DOHH2 (cell line): ENCODE measurements at regions not wholly inside any gene's neighbourhood (a gene's known extent, or its start where the extent isn't known, plus 50 kb on each side); places are given as distances from the start of the nearest gene placed in this dataset.

Source experiments
- H3F3A ChIP-seq: fragments of 200-600 bp; sonication (generic), shearing (Covaris generic); 2 replicates; pipeline ENCODE4 v1.6.0; 2016; ENCODE audit warnings: antibody characterized with exemption, mild to moderate bottlenecking; ENCODE audit not compliant: control insufficient read depth, insufficient read depth
- H3K27ac ChIP-seq: fragments of 200-600 bp; sonication (generic); 2 replicates; pipeline ENCODE4 v1.5.1; 2014; ENCODE audit warnings: low read depth, mild to moderate bottlenecking, low read length, moderate library complexity
- H3K27me3 ChIP-seq: fragments of 200-600 bp; sonication (generic); 2 replicates; pipeline ENCODE4 v1.6.1; 2014; ENCODE audit warnings: mild to moderate bottlenecking, low read length, mixed read lengths; ENCODE audit not compliant: control insufficient read depth
- H3K36me3 ChIP-seq: fragments of 200-600 bp; sonication (generic); 2 replicates; pipeline ENCODE4 v1.6.1; 2014; ENCODE audit warnings: mild to moderate bottlenecking, low read length, moderate library complexity, mixed read lengths; ENCODE audit not compliant: control insufficient read depth
- H3K4me1 ChIP-seq: fragments of 200-600 bp; sonication (generic); 2 replicates; pipeline ENCODE4 v1.6.1; 2014; ENCODE audit warnings: mild to moderate bottlenecking, low read length, mixed read lengths; ENCODE audit not compliant: control insufficient read depth
- H3K4me2 ChIP-seq: fragments of 200-600 bp; sonication (generic); 2 replicates; pipeline ENCODE4 v1.6.0; 2014; ENCODE audit warnings: mild to moderate bottlenecking, low read length, moderate library complexity
- H3K4me3 ChIP-seq: fragments of 200-600 bp; sonication (generic); 2 replicates; pipeline ENCODE4 v1.5.1; 2014; ENCODE audit warnings: mild to moderate bottlenecking, low read length, mixed read lengths
- H3K79me2 ChIP-seq: fragments of 200-600 bp; sonication (generic); 2 replicates; pipeline ENCODE4 v1.6.1; 2014; ENCODE audit warnings: mild to moderate bottlenecking, low read length, mixed read lengths; ENCODE audit not compliant: control insufficient read depth
- H3K9me2 ChIP-seq: fragments of 200-600 bp; sonication (generic); replicated peaks from 2 replicates; pipeline ENCODE4 v1.6.1; 2014; ENCODE audit warnings: mild to moderate bottlenecking, low read length, mixed read lengths; ENCODE audit not compliant: control insufficient read depth
- H3K9me3 ChIP-seq: fragments of 200-600 bp; sonication (generic); 2 replicates; pipeline ENCODE4 v1.6.1; 2014; ENCODE audit warnings: antibody characterized with exemption, low read length, mixed read lengths; ENCODE audit not compliant: control insufficient read depth, insufficient read depth
- H4K20me1 ChIP-seq: fragments of 200-600 bp; sonication (generic); 2 replicates; pipeline ENCODE4 v1.6.0; 2014; ENCODE audit warnings: low read depth, mild to moderate bottlenecking, antibody characterized with exemption, low read length, moderate library complexity; ENCODE audit not compliant: control insufficient read depth, insufficient read depth
- EZH2phosphoT487 ChIP-seq: fragments of 200-600 bp; sonication (generic); IDR thresholded peaks from 2 replicates; pipeline ENCODE4 v1.6.1; 2017; ENCODE audit warnings: borderline replicate concordance, mild to moderate bottlenecking, antibody characterized with exemption, low read length, moderate library complexity, mixed read lengths
- TF ChIP-seq, protein P1 (sequence below): fragments of 200-600 bp; sonication (generic); IDR thresholded peaks from one replicate; pipeline ENCODE4 v1.5.1; 2014; ENCODE audit warnings: antibody characterized with exemption, mild to moderate bottlenecking, low read depth, low read length; ENCODE audit not compliant: poor library complexity, severe bottlenecking

DNA sequence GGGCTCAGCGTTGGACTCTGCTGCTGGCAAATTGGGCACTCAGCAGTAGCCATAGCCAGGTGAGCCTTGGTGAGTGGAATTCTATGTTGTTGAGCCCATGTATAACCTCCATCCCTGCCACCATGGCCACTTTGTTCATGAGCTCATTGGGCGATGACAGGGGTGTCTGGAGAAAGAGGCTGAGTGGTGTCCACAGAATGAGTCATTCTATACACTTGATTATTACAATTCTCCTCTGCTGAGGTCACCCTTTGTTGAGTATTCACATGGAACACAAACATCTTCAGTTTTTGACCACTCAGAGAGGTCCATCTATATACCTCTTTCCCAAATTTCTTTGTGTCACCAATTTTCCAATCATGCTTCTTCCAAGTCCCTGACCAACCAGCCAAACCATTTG lies 1341.7 kb downstream of the PCDH7 start:
- H3K36me3 ChIP-seq, result no peaks in the 10 kb centered on the region
- no peaks in the 10 kb centered on the region for H4K20me1 ChIP-seq
- H3K27ac ChIP-seq, result no peak overlapping the region
- no peaks in the 10 kb centered on the region for H3K79me2 ChIP-seq
- TF ChIP-seq EZH2phosphoT487, result no peak
- TF ChIP-seq, protein P1, sequence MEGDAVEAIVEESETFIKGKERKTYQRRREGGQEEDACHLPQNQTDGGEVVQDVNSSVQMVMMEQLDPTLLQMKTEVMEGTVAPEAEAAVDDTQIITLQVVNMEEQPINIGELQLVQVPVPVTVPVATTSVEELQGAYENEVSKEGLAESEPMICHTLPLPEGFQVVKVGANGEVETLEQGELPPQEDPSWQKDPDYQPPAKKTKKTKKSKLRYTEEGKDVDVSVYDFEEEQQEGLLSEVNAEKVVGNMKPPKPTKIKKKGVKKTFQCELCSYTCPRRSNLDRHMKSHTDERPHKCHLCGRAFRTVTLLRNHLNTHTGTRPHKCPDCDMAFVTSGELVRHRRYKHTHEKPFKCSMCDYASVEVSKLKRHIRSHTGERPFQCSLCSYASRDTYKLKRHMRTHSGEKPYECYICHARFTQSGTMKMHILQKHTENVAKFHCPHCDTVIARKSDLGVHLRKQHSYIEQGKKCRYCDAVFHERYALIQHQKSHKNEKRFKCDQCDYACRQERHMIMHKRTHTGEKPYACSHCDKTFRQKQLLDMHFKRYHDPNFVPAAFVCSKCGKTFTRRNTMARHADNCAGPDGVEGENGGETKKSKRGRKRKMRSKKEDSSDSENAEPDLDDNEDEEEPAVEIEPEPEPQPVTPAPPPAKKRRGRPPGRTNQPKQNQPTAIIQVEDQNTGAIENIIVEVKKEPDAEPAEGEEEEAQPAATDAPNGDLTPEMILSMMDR, result no peak
- no peaks in the 10 kb centered on the region for H3K27me3 ChIP-seq
- no peak overlapping the region for H3K4me3 ChIP-seq
- no peak overlapping the region for H3K4me2 ChIP-seq
- no peaks in the 10 kb centered on the region for H3K4me1 ChIP-seq
- no peaks in the 10 kb centered on the region for H3F3A ChIP-seq
- no peaks in the 10 kb centered on the region for H3K9me2 ChIP-seq
- H3K9me3 ChIP-seq, result no peaks in the 10 kb centered on the region

DNA sequence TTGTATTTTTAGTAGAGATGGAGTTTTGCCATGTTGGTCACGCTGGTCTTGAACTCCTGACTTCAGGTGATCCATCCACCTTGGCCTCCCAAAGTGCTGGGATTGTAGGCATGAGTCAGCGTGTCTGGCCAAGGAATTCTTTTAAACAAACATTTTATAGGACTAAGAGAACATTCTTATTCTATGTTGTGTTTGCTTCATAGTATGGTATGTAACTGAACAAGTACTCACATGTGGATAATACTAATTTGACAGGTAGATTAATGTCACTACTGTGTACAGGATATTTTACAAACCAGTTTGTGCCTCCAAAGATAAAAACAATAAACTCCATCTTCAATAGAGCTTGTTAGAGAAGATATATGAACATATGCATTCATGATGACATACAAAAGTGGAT lies 1353.4 kb downstream of the PCDH7 start:
- Histone ChIP-seq H3K4me1 (no peaks in the 10 kb centered on the region), H3K9me3 (no peaks in the 10 kb centered on the region), H3K36me3 (no peaks in the 10 kb centered on the region), H3K27me3 (no peaks in the 10 kb centered on the region), H3K79me2 (no peaks in the 10 kb centered on the region), H3K4me3 (no peak overlapping the region), H4K20me1 (no peaks in the 10 kb centered on the region), H3K9me2 (no peaks in the 10 kb centered on the region), H3F3A (no peaks in the 10 kb centered on the region), H3K4me2 (no peak overlapping the region), H3K27ac (no peak overlapping the region)
- TF ChIP-seq, protein P1, result no peak
- no peak for TF ChIP-seq EZH2phosphoT487

DNA sequence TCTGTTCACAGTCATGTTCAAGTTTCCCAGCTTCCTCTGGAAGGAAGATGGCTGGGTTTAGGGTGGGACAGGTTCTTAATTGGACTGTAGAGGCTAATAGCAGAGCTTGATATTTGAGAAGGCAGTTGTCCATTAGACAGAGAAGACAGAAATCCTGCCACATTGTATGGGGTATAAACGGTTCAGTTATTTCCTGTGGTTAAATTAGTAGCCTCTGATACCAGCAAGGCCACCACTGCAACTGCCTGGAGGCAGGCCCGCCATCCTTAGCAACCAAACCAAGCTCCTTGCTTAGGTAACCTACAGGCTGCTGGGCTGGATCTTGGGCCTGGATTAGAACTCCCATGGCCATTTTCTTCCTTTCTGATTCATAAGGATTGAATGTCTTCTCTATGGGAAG lies 1367.0 kb downstream of the PCDH7 start:
- H3K4me3 ChIP-seq, result no peak overlapping the region
- H3K9me3 ChIP-seq, result no peaks in the 10 kb centered on the region; the same call in 1 of the 2 replicates
- H3K79me2 ChIP-seq, result no peaks in the 10 kb centered on the region
- no peaks in the 10 kb centered on the region for H3K9me2 ChIP-seq
- H3K4me2 ChIP-seq, result no peak overlapping the region
- H3F3A ChIP-seq, result no peaks in the 10 kb centered on the region
- H3K27ac ChIP-seq, result no peak overlapping the region
- no peaks in the 10 kb centered on the region for H4K20me1 ChIP-seq
- TF ChIP-seq, protein P1, result no peak
- TF ChIP-seq EZH2phosphoT487, result no peak
- no peaks in the 10 kb centered on the region for H3K27me3 ChIP-seq
- H3K36me3 ChIP-seq, result no peaks in the 10 kb centered on the region
- no peaks in the 10 kb centered on the region for H3K4me1 ChIP-seq

DNA sequence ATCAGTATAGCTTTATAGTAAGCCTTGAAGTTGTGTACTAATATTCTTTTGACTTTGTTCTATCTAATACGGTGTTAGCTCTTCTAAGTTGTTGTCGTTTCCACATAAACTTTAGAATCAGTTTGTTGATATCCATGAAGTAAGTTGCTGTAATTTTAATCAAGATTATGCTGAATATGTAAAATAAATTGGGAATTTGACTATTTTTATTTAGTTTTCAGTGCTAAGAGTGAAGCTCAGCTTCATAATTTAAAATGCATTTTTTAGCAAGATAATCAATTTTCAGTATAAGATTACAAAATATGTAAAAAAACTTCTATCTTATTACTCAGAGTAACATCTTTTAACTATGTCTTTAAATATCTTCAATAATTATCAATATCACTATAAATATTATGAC lies 1374.8 kb downstream of the PCDH7 start:
- H3K4me1 ChIP-seq, result no peaks in the 10 kb centered on the region

More for the DNA sequence above, 1374.8 kb downstream of the PCDH7 start:
- H3K27me3 ChIP-seq, result no peaks in the 10 kb centered on the region
- H3K9me2 ChIP-seq, result no peaks in the 10 kb centered on the region
- H3K27ac ChIP-seq, result no peak overlapping the region
- no peaks in the 10 kb centered on the region for H3F3A ChIP-seq
- no peaks in the 10 kb centered on the region for H3K79me2 ChIP-seq
- H4K20me1 ChIP-seq, result no peaks in the 10 kb centered on the region
- no peaks in the 10 kb centered on the region for H3K36me3 ChIP-seq
- H3K4me3 ChIP-seq, result no peak overlapping the region
- no peaks in the 10 kb centered on the region for H3K9me3 ChIP-seq
- no peak overlapping the region for H3K4me2 ChIP-seq
- TF ChIP-seq, protein P1, result no peak
- no peak for TF ChIP-seq EZH2phosphoT487
